Stimulated activated naive CD4-positive, alpha-beta T cell (primary cell): ENCODE measurements at regions not wholly inside any gene's neighbourhood (a gene's known extent, or its start where the extent isn't known, plus 50 kb on each side); places are given as distances from the start of the nearest gene placed in this dataset.
"Not testable (repeated sequence)": the region's sequence is repeated elsewhere in the genome, so short reads cannot be mapped to it uniquely, and the experiment has no call there.

ENCODE experiments used
- DNase-seq, 6 experiments: peaks; one replicate each; lab custom pipeline; 2025; lab: John Stamatoyannopoulos, UW

GRCh38 chr19:30103981-30104380 is 161.9 kb downstream of the URI1 start:
- no peak for DNase-seq

- DNase-seq, result no peak
Observed at GRCh38 chr19:30105316-30105715, 163.3 kb downstream of the URI1 start.

DNA sequence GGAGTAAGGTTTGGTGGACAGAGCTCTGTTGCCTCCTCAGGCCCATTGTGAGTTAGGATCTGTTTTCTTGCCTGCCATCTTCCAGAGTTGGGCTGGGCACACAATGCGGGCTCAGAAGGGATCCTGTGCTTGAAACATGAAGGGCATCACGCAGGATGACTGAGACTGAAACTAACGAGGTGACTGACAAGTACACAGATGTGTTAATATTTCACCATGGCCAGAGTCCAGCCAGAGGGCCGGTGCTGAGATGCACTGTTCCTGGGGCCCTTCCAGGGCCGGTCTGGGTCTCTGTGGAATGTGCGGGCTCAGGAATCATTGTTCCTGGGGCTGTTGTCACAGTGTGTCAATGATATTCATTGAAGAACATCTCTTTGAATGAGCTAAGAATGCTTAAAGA is 163.7 kb downstream of the URI1 start:
- no peak for DNase-seq

DNA sequence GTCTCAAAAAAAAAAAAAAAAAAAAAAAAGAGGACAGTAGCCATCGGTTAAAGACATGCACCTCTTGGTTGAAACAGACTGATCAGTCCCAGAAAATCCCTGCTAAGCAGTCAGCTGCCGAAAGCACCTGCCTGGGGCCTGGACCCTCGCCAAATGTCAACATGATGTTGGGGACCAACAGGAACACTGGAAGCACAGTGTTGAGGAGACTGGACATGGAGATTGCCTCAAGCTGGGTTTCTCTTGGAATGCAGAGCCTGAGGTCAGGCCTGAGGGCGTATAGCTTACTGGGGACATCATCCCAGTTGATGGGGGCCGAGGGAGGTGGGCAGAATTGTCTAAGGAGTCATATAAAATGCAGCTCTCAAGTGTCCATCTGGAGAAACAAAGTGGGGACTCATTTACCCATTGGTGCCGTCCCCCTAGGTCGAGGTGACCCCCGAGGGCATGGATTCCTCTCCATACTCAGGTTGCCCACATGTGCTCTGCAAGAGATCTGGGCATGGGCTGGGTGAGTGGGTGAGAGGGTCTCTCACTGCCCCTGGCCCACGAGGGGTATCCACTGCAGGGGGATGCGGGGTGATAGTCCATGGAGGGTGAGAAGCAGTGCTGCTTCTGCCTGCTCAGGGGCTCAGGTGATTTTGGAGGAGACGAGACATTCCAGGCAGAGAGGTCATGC is 164.5 kb downstream of the URI1 start:
- DNase-seq, result no peak

GRCh38 chr19:30107251-30107650 is 165.2 kb downstream of the URI1 start:
- no peak for DNase-seq

- DNase-seq, result no peak
Observed at GRCh38 chr19:30109565-30109964, 167.5 kb downstream of the URI1 start.

GRCh38 chr19:30111021-30111855 is 169.2 kb downstream of the URI1 start:
- no peak for DNase-seq

DNA sequence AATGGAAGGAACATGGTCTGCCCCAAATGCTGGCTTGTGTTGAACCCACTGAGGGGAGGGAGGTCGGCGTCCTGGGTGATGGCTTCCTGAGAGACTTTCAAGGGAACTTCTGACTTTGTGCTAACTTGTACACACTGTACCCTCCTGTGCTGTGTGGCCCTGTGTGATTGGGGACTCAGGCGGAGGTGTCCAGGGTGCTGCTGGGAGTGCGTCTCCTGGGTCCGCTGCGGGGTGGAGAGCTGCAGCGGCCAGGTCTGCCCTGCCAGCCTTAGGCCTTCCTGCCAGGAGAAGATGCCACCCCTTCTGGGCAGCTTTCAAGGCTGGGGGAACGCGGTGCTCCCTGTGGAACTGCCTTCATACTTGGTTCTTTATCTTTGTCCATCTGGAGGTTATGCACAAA is 170.1 kb downstream of the URI1 start:
- no peak for DNase-seq

- DNase-seq, result no peak
Observed at GRCh38 chr19:30112666-30113065, 170.6 kb downstream of the URI1 start.

DNA sequence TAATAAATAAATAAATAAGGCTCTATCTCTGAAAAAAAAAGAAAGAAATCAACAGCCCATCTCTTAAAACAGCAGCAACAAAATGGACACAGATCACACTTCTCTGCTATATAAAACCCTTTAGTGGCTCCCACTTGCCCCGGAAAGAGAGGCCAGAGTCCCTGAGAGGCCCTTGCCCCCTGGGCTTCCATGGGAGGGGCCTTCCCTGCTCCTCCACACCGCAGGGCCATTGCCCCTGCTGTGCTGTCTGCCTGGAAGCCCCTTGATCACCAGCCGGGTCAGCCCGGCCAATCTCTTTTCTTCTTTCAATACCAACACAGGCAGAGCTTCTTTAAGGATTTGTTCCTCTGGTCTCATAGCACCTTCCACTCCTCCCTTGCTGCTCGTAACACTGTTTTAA is 171.1 kb downstream of the URI1 start:
- no peak for DNase-seq

DNA sequence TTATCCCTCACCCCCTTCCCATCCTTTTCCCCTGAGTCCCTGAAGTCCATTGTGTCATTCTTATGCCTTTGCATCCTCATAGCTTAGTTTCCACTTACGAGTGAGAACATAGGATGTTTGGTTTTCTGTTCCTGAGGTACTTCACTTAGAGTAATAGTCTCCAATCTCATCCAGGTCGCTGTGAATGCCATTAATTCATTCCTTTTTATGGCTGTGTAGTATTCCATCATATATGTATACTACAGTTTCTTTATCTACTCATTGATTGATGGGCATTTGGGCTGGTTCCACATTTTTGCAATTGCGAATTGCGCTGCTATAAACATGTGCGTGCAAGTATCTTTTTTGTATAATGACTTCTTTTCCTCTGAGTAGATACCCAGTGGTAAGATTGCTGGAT is 172.1 kb downstream of the URI1 start:
- not testable (repeated sequence) for DNase-seq

DNA sequence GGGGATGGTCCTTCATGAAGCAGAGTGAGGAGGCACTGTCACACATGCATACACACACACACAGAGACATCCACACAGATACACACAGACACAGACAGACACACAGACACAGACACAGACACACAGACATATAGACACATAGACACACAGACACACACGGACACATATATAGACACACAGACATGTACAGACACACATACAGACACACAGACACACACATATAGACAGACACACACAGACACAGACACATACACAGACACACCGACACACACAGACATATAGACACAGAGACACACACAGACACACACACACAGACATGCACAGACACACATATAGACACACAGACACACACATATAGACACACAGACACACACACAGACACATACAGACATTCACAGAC is 173.9 kb downstream of the URI1 start:
- DNase-seq, result no peak

- no peak for DNase-seq
Observed at GRCh38 chr19:30116530-30116929, 174.5 kb downstream of the URI1 start.

DNA sequence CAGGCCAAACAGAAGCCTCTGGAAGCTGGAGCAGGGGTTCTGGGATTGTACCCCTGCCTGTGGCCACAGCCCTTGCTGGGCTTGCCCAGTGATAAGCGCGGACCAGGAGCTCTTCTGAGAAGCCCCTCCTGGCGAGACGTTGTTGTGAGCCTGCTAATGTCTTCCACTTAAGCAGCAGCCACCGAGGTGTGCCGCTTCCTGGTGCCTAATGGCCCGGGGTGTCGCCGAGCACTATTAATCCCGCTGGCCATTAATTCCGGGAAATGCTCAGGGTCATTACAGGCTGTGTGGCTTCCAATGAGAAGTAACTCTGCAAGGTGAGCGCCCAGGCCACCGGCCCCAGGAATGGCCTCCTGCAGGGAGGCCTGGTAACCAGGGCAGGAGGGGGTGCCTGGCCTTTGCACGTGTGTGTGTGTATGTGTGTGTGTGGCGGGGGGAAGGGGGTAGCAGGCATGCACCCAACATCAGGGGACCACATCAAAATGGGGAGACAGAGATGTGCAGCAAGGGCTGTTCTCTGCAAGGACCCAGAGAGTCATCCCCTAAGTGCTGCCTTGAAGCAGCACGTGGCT is 175.0 kb downstream of the URI1 start:
- no peak for DNase-seq

DNA sequence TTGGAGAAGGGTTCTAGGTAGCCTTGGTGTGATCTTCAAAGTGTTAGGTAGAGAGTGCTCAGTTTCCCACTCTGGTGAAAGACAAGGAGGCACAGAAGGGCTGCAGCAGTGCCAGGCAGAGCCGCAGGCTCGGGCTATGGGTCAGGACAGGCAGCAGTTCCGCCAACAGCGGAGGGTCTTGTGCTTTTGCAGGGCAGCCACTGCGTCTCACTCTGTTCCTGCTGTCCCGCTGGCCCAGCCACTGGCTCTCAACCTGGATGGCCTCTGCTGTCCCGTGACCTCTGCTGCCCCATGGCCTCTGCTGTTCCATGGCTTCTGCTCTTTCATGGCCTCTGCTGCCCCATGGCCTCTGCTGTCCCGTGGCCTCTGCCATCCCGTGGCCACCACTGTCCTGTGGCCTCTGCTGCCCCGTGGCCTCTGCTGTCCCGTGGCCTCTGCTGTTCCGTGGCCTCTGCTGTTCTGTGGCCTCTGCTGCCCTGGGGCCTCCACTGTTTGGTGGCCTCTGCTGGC is 175.7 kb downstream of the URI1 start:
- DNase-seq, result no peak

- no peak for DNase-seq
Observed at GRCh38 chr19:30118221-30118620, 176.2 kb downstream of the URI1 start.

- no peak for DNase-seq
Observed at GRCh38 chr19:30118760-30119159, 176.7 kb downstream of the URI1 start.

- no peak for DNase-seq
Observed at GRCh38 chr19:30119180-30119908, 177.3 kb downstream of the URI1 start.

- no peak for DNase-seq
Observed at GRCh38 chr19:30120860-30121484, 178.9 kb downstream of the URI1 start.

GRCh38 chr19:30122431-30122830 is 180.4 kb downstream of the URI1 start:
- no peak for DNase-seq

DNA sequence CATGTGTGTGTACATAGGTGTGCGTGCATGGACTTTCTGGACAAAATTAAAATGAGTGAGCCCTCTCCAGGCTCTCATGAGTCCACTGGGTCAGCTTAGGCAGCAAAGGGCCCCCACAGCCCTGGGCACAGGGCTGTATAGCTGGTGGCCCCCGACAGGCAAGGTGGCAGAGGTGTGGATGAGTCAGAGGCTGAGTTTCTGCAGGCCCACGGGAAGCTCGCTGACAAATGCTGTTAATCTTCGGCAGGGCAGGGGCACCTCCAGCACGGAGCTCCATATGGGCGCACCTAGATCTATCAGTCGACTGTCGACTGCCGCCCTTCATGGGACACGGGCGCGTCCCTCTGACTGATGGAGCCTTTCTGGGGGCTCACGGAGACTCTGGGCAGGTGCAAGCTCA is 181.1 kb downstream of the URI1 start:
- DNase-seq, result no peak

GRCh38 chr19:30123611-30124010 is 181.6 kb downstream of the URI1 start:
- DNase-seq, result peak in 1 of 6 experiments; percentile 1
